WERI-Rb-1 (cell line): ENCODE measurements at regions not wholly inside any gene's neighbourhood (a gene's known extent, or its start where the extent isn't known, plus 50 kb on each side); places are given as distances from the start of the nearest gene placed in this dataset.

Experiments
- DNase-seq: peaks from one replicate; pipeline ENCODE4 v3.0.0-alpha.2; 2020
- H3K27ac ChIP-seq: fragments of 250-450 bp; sonication (Bioruptor Pico); 2 replicates; pipeline ENCODE4 v1.5.1; 2020; ENCODE audit warnings: mild to moderate bottlenecking, moderate library complexity
- H3K27me3 ChIP-seq: fragments of 250-450 bp; sonication (Bioruptor Pico); 2 replicates; pipeline ENCODE4 v1.5.1; 2021; ENCODE audit warnings: mild to moderate bottlenecking, low read depth, moderate library complexity; ENCODE audit not compliant: insufficient read depth, severe bottlenecking
- H3K36me3 ChIP-seq: fragments of 250-450 bp; sonication (Bioruptor Pico); 2 replicates; pipeline ENCODE4 v1.5.1; 2020; ENCODE audit warnings: mild to moderate bottlenecking, moderate library complexity
- H3K4me3 ChIP-seq: 2 replicates; pipeline ENCODE4 v1.5.1; 2011; ENCODE audit warnings: low read depth, mild to moderate bottlenecking, control low read depth, low read length
- H3K9me3 ChIP-seq: fragments of 250-450 bp; sonication (Bioruptor Pico); 2 replicates; pipeline ENCODE4 v1.5.1; 2021; ENCODE audit warnings: mild to moderate bottlenecking, moderate library complexity; ENCODE audit not compliant: severe bottlenecking
- TF ChIP-seq, protein P1 (sequence below): IDR thresholded peaks from 2 replicates; pipeline ENCODE4 v1.5.1; 2011; ENCODE audit warnings: low read depth, mild to moderate bottlenecking, control low read depth, inconsistent platforms, low read length

DNA sequence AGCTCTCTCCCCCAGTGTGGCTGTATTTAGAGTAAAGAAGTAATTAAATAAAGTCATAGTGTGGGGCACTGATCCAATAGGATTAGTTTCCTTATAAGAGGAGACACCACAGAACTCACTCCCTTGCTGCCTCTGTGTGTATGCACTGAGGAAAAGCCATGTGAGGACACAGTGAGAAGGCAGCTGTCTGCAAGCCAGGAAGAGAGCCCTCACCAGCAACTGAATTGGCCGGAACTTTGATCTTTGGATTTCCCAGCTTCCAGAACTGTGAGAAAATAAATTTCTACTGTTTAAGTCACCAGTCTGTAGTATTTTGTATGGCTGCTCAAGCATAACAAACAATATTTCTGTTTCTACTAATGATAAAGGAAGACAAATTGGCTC, 368.7 kb upstream of the PRICKLE1 start:
- Histone ChIP-seq H3K27ac (no peak overlapping the region), H3K4me3 (no peak overlapping the region), H3K27me3 (no peaks in the 10 kb centered on the region), H3K36me3 (no peaks in the 10 kb centered on the region), H3K9me3 (no peaks in the 10 kb centered on the region)
- TF ChIP-seq, protein P1, sequence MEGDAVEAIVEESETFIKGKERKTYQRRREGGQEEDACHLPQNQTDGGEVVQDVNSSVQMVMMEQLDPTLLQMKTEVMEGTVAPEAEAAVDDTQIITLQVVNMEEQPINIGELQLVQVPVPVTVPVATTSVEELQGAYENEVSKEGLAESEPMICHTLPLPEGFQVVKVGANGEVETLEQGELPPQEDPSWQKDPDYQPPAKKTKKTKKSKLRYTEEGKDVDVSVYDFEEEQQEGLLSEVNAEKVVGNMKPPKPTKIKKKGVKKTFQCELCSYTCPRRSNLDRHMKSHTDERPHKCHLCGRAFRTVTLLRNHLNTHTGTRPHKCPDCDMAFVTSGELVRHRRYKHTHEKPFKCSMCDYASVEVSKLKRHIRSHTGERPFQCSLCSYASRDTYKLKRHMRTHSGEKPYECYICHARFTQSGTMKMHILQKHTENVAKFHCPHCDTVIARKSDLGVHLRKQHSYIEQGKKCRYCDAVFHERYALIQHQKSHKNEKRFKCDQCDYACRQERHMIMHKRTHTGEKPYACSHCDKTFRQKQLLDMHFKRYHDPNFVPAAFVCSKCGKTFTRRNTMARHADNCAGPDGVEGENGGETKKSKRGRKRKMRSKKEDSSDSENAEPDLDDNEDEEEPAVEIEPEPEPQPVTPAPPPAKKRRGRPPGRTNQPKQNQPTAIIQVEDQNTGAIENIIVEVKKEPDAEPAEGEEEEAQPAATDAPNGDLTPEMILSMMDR: no peak
- peak; percentile 22 for DNase-seq

- Histone ChIP-seq H3K36me3 (no peaks in the 10 kb centered on the region), H3K27me3 (no peaks in the 10 kb centered on the region), H3K9me3 (no peaks in the 10 kb centered on the region), H3K4me3 (no peak overlapping the region), H3K27ac (no peak overlapping the region)
- TF ChIP-seq, protein P1: no peak
- DNase-seq: no peak
Measured at GRCh38 chr12:42957561-42958290, 368.2 kb upstream of the PRICKLE1 start.

- Histone ChIP-seq H3K4me3 (no peak overlapping the region), H3K9me3 (no peaks in the 10 kb centered on the region), H3K27ac (no peak overlapping the region), H3K27me3 (no peaks in the 10 kb centered on the region), H3K36me3 (no peaks in the 10 kb centered on the region)
- TF ChIP-seq, protein P1: no peak
- no peak for DNase-seq
Measured at GRCh38 chr12:42957136-42957535, 367.6 kb upstream of the PRICKLE1 start.

DNA sequence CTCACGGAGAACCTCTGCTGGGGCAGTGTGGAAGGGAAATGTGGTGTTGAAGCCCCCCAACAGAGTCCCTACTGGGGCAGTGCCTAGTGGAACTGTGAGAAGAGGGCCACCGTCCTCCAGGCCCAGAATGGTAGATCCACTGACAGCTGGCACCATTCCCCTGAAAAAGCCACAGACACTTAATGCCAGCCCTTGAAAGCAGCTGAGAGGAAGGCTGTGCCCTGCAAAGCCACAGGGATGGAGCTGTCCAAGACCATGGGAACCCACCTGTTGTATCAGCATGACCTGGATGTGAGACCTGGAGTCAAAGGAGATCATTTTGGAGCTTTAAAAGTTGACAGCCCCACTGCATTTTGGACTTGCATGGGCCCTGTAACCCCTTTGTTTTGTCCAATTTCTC, 363.5 kb upstream of the PRICKLE1 start:
- DNase-seq: no peak
- Histone ChIP-seq H3K27ac (no peak overlapping the region), H3K36me3 (no peaks in the 10 kb centered on the region), H3K9me3 (no peaks in the 10 kb centered on the region), H3K27me3 (no peaks in the 10 kb centered on the region), H3K4me3 (no peak overlapping the region)
- TF ChIP-seq, protein P1: no peak

DNA sequence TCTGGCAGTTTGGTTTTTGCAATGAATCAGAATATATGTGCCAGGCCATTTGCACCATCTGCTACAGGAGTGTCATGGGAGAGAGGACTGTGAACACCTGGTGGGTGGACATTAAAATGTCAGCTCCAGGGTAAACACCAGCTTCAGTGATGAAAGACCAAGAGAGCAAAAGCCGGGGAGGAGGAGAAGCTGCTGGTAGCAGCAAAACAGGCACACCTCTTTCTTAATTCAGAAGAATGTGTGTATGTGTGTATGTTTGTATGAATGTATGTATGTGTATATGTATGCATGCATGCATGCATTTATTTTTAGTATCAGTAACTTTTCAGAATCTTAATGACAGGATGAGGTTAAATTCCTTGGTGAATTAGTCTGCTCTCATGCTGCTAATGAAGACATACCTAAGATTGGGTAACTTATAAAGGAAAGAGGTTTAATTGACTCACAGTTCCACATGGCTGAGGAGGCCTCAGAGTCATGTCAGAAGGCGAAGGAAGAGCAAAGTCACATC, 357.4 kb upstream of the PRICKLE1 start:
- TF ChIP-seq, protein P1: no peak
- Histone ChIP-seq H3K36me3 (no peaks in the 10 kb centered on the region), H3K9me3 (no peaks in the 10 kb centered on the region), H3K4me3 (no peak overlapping the region), H3K27ac (no peak overlapping the region), H3K27me3 (no peaks in the 10 kb centered on the region)
- DNase-seq: peak; percentile 10

DNA sequence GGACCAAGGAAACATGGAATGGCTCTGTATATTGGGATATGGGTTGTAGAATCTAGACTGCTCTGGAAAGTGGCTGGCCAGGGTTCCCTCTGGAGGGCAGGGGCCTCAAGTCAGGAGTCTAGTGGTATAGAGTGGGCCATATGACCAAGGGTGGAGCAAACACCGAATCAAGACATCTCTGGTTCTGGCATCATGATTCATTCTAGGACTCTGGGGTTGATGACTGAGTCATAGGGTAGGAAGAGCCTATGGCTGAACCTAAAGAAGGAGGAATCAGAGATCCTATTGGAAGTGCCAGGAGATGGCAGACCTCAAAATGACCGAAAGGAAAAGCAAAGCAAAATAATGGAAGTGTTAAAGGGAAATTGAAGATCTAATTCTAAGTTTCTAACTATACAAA, 356.4 kb upstream of the PRICKLE1 start:
- no peak for DNase-seq
- H3K27me3 ChIP-seq: no peaks in the 10 kb centered on the region
- H3K9me3 ChIP-seq: peaks cover 2% of the 10 kb centered on the region
- TF ChIP-seq, protein P1: no peak
- H3K36me3 ChIP-seq: no peaks in the 10 kb centered on the region
- H3K27ac ChIP-seq: no peak overlapping the region
- H3K4me3 ChIP-seq: no peak overlapping the region
